GM21390 (cell line): ENCODE measurements at regions not wholly inside any gene's neighbourhood (a gene's known extent, or its start where the extent isn't known, plus 50 kb on each side); places are given as distances from the start of the nearest gene placed in this dataset.

Source experiments
- ATAC-seq: cut with Tn5 transposase; IDR thresholded peaks from one replicate; pipeline ENCODE4 v1.9.1; 2021; ENCODE audit not compliant: unreplicated experiment

DNA sequence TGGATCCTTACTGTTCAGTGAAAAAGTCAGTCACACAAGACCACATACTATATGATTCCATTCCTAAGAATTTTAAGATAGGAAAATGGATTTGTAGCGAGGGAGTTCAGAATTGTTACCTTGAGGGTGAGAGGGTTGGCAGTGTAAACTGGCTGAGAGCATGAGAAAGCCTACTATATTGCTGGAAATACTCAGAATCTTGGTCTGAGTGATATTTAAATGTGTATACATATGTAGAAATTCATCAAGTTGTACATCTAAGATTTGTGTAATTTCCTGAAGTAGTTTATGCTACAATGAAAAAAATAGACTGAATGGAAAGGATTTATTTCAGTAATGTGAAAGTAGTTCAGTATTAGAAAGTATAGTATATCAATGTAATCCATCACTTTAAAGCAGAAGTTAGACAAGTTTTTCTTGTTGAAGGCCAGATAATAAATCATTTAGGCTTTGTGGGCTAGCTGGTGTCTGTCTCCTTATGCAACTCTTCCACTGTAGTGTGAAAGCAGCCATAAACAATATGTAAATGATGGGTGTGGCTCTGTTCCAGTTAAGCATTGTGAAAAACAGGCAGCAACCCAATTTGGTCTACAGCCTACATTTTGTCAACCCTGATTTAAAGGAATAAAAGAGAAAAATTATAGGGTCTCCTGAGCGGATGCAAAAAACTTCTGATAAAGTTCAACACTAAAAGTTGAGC lies 127.2 kb upstream of the THY1 start:
- ATAC-seq: no peak

DNA sequence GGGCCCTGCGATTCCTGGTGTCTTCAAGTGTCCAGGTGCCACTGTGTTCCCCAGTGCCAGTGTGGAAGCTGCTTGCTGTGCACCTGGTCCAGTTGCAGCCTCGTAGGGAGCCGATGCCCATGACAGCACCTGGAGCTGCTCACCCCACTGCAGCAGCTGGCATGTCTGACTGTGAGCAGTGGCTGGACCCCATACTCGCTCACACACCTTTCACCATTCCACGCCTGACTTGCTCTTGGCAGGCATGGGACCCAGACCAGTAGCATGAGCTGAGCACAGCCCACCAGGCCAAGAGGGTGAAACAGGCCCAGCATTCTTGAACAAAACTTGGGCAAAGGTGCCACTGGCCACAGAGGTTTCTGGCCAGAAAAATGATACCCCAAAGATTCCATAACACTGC lies 124.5 kb upstream of the THY1 start:
- no peak for ATAC-seq

DNA sequence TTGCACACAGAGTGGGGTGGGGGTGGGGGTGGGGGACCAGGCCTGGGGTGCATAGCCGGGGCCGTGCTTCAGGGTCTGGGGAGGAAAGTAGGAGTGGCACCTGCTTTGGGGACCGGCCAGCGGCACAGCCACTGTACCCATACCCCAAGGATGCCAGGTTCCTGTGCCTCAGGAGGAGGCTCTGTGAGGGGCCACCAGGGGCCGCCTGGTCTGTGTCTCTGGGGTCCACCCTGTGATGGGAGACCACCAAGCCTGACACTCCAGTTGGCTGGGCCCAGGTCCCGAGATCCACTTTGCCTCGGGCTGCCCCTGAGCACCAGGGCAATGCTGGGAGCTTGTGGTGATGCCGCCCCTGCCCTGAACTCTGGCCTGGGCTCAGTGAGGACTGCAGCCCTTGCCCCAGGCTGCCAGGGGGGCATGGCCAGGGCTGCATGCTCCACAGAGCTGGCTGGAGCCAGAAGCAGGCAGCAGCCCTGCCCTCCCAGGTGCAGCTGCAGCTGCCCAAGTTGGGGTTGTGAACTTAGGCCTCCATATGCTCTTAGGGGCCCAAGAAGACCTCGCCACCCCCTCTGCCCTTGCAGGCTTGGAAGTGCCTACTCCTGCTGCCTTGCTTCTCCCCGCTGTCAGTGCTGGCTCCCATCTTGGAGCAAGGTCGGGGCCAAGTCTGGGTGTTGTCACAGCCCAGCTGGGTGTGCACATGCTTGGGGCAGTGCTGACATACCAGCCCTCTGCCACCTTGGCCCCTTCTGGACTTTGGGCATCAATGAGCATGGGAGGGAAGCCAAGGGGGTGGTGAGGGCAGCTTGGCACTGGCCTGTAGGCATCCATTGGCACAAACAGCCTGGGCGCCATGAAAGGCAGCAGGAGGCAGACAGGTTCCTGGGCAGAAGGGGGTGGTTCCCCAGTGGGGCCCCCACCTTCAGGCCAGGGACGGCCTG lies 123.3 kb upstream of the THY1 start:
- ATAC-seq: no peak

DNA sequence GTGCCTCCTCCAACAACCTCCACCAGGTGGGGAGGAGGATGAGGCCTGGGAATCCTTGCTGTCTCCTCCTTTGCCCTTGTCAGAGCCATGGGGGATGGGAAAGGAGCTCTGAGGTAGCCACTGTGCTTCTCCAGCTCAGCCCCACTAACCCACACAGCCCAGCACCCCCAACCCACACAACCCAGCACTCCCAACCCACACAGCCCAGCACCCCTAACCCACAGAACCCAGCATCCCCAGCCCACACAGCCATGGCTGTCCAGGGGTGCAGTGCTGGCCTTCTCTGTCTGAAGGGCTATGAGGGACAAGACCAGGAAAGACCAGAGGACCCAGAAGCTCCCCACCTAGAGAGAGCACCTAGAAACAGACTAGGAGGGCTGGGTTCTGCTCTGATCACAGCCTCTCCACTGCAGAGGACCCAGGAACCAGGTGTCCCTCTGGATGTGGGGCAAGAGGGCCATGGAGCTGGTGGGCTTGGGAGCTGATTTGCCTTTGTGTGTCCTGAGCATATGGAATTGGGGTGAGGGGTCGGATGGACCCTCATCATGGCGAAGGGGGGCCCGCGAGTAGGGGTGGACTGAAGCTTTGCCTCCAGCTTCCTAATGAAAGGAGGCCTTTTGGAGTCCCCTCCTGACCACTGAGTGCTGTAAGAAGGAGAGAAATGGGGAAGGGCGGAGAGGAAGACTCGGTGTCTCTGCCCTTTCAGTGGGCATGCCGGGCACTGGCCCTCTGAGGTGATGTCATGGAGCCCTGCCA lies 117.6 kb upstream of the THY1 start:
- ATAC-seq: no peak

DNA sequence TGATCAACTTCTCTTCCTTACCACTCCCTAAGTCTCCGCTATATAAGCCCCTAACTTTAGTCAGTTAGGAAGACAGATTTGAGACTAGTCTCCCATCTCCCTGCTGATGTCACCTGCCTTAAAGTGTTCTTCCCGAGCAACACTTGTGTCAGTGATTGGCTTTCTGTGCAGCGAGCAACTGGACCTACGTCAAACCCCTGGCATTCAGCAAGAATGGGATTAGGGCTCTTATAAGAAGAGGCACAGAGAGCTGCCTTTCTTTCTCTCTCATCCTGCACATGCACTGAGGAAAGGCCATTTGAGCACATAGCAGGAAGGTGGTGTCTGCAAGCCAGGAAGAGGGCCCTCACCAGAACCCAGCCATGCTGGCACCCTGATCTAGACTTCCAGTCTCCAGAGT lies 116.6 kb upstream of the THY1 start:
- ATAC-seq: no peak

DNA sequence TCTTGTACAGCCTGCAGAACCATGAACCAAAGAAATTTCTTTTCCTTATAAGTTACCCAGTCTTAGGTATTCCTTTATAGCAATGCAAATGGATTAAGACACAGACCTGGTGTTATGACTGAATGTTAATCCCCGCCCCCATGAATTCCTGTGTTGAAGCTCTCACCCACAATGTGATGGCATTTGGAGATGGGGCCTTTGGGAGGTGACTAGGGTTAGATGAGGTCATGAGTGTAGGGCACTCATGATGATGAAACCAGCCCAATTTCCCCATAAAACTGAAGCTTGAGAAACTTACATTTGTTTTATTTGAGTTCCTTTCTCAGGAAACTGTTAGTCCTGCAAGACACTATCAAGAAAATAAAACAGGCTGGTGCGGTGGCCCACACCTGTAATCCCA lies 115.8 kb upstream of the THY1 start:
- no peak for ATAC-seq

DNA sequence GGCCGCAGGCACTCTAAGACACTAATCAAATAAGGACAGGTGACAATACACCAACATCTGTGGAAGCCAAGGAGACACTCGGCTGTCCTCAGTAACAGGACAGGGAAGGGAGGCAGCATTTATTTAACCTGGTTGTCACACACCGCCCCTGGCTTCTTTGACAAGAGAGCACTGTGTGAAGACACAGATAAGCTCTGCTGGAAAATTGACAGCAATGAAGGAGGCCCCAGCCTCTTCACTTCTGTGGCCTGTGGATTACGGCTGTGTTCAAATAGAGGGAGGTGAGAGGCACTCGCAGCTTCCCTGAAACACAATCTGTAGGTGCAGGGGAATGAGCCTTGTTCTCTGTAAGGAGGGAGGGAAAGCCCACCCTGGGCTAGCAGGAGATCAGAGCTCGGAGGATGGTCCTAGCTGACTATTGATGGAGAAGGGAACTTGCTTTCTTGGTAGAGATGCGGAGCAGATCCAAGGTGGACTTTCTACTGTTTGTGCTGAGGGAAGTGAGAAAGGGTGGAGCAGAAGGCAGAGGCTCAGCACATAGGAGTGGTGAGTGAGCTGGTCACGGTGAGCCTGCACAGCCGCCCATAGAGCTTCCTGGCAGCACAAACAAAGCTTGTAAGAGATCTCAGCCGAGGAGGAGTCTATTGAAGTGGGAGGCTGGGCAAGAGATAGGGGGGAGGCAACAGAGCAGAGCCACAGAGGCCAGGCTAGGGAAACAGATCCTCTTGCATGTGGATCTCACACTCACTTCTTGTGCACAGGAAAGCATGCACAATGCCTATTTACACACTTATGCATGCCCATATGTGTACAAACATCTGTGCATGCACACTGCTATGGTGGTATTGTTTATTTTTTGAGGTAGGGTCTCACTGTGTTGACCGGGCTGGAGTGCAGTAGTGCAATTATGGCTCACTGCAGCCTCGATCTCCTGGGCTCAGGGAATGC lies 114.6 kb upstream of the THY1 start:
- ATAC-seq: no peak

DNA sequence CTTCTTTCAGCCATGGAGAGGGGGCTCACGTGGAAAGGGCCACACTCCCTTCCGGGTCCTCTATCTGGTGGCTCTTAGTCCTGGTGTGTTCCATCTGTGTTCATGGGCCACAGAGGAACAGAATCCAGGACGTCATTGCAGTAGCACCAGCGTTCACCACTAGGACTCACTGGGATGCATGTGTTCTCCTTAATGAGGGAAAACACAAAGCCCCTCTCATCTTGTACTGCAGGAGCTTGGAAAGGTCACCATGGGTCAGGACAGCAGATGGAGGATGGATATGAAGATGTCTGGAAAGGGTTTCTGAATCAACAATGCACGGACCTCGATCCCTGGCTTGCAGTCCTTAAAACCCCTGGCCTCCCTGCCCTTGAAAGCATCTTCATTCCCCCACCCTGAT lies 113.8 kb upstream of the THY1 start:
- ATAC-seq: no peak

DNA sequence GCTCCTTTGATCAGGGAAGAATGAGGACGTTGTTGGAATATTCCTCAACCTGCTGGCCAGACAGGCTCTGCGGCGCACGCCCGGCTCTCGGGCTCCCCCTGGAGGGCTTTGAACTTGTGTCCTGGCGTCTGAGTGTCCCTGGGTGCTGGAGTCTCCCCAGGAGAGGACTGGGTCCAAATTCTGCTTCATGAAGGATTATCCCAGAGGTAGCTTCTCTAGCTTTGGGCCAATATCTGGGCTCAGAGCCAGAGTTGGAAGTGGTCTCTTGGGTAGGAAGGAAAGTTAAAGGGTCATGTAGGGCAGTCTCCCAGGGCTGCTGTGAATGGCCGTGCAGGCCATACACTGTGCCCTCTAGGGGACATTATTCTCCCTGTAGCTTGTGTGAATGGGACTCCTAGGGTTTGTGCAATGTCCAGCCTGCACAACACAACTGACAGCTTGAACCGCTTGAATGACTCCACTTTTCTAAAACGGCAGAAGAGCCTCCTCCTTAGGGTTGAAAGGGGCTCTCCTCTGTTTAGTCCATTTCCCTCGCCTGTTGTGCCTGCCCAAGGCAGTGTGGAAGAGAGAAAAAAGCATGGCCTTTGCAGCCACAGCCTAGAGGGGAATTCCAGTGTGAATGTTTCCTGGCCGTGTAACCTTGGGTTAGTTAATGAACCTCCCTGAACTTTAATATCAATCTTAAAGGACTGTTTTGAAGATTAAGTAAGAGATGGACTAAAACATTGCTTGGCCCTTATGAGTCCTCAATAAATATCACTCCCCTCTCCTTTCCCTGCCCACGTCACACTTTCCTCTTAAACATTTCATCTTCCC lies 111.2 kb upstream of the THY1 start:
- ATAC-seq: peak; percentile 53

DNA sequence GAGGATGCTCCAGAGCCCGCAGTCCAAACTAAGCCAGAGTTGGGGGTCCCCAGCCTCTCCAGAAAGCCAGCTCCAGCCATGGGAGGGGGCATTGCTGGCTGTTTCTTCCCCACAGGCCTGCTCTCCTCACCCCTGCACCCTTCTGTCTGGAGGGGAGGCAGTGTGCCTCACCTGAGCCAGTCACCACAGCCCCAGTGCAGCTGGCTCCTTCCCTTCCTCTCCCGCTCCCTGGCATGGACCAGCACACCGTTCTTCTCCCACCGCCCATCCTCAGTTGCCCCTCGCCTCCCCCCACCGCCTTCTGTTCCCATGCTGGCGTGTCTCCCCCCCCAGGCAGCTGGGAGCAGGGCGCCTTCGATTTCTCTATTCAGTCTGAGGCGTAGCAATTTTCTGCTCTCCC lies 110.5 kb upstream of the THY1 start:
- ATAC-seq: no peak

DNA sequence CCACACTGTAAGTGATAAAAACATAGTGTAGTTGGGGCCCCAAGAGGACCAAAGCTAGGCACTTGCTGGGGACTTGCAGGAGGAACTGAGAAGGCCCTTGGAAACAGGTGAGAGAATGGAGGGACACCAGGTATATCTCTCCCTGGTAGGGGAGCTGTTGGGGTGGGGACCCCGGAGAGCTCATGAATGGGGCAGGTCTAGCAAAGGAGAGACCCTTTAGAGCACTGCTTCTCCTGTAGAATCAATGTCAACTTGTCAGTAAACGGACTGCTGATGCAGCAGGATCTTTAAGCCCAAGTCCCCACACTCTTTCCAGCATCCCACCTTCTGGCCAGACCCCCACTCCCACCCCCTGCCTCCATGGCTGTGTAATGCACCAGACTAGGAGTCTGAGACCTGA lies 109.6 kb upstream of the THY1 start:
- ATAC-seq: no peak

DNA sequence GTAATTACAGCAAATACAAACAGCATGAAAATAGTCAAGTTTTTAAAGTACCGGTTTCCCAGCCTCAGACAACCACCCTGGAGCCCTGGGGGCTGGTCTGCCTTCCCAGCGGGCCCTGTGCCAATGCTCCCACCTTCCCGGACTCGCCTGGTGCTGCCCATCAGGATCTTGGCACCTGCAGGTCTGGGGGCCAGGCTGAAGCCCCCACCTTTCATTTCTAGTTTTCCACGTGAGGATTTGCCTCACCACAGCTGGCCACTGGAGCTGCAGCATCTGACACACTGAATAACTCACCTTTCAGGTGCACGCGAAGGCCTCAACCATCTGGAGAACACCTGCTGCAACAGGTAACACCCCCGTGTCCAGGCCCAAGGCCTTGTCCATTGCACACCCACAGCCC lies 108.7 kb upstream of the THY1 start:
- no peak for ATAC-seq

DNA sequence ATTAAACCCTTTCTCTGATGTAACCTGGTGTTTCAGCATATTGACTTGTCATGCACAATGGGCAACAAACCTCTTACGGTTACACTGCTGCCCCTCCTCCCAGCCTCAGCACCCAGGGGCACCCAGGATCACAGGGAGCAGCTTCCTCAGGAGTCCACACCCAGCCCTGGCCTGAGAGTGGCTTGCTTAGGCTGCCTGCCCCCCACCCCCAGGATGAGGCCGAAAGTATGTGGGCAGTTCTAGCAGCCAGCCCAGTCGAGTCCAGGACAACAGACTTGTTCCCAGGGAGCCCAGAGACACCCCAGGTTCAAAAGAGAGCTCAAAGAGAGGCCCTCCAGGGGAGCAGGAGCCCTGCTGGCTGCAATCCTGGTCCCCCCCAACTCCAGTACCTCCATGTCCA lies 108.1 kb upstream of the THY1 start:
- ATAC-seq: no peak

DNA sequence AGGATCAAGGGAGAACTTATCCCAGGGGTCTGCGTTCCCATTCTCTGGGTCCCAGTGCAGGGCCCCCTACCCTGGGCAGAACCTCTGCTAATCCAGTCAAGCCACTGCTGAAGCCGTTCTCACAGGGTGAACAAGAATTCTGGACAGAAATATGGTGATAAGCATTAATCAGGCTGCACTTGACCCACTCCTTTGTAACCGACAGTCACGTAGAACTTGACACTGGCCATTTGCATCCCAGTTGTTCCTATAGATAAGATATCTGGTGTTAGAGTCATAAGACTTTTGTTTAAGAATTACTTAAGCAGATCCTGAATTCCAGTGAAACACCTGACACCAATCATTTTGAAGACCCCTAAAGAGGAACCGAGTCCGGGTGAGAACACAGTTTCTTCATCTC lies 107.5 kb upstream of the THY1 start:
- no peak for ATAC-seq

DNA sequence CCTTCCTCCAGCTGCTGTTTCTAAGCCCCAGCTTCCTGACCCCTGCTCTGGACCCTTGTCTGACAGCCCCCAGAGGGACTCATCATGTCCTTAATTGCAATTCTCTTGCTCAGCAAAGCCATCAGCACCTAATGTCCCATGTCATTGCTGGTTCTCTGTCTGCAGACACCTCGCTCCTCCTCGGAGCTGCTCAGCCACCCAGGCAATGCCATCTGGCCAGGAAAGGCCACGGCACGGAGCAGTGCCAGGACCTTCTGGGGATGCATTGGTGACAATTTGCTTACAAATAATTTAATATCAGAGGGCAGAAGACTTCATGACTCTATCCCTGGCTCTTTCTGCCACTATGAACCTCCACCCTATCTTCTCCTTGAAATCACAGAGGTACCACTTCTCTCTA lies 107.0 kb upstream of the THY1 start:
- no peak for ATAC-seq

DNA sequence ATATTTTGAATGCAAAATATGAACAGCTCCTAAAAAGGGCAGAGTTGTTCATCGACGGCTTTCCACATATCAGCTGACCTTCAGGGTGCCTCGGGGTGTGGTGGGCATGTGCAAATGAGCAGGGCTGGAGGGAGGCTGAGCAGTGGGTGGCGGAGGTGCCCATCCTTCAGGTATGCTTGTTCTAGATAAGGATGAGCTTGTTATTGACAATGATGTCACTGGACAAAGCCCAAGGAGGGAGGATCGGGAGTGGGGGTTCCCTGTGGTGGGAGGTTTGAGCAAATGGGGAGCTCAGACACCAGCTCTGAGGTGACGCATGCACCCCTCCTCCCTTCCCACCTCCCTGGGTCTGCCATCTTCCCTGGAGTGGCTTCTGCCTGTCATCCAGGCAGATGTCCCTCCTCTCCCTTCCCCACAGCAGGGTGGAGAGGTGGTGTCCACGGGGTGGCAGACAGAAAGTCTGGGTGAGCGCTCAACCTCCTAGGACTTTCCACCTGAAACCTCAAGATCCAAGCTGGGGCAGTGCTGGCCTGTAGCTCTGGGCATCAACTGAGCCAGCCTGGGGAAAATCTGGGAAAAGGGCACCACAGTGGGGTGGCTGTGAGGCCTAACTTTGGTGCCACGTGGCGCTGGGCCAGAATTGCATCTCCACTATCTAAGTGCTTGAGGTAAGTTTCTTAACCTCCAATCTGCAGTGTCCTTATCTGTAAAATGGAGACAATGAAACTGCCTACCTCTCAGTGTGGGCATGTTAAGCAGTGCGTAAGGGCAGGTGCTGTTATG lies 106.3 kb upstream of the THY1 start:
- no peak for ATAC-seq

DNA sequence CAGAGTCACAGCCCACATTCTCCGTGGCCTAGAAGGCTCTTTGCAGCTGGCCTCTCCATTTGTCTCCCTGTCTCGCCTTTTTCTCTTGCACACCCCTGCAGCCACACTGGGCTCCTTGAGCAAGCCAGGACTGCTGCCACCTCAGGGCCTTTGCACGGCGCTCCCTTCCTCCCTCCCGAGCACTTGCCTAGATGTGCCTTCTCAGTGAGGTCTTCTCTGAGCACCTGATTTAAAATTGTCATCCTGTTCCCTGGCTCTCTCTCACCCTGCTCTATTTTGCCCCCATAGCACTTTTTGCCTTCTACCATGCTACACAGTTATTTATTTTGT lies 102.9 kb upstream of the THY1 start:
- ATAC-seq: no peak

DNA sequence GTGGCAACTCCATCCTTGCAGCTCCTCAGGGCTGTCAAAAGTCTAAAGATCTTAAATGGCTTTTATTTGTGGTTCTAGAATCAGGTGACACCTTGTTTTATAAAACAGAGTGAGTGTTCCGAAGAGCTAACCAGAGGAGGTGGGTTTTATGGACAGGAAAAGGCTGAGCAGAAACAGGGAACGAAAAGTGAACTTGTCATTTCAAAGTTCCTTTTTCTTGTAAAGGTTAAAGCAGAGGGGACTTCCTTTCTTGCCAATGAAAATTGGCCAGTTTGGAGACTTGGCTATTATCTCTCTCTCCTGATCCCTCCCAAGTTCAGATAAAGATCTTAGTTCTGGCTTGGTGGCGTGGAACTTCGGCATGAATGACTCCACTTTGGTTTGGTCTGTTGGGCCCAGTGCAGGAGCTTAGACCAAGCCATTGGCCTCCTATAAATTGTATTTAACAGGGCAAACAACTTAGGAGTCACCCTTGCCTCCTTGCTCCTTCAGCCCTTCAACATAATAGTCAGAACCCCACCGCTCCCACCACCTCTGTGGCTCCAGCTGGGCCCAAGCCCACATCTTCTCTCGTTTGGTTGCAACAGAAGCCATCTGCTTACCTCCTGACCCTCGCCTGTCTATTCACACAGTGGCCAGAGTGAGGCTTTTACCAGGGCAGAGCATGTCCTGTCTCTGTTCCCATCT lies 102.4 kb upstream of the THY1 start:
- no peak for ATAC-seq
